NB4 (cell line): ENCODE measurements at regions not wholly inside any gene's neighbourhood (a gene's known extent, or its start where the extent isn't known, plus 50 kb on each side); places are given as distances from the start of the nearest gene placed in this dataset.
"Not testable (repeated sequence)": the region's sequence is repeated elsewhere in the genome, so short reads cannot be mapped to it uniquely, and the experiment has no call there.

Source experiments
- DNase-seq: peaks from one replicate; pipeline ENCODE4 v3.0.0; 2010; ENCODE audit warnings: low read depth
- H3K4me3 ChIP-seq: one replicate; pipeline ENCODE4 v1.5.1; 2011; ENCODE audit warnings: mild to moderate bottlenecking, low read depth, low read length, moderate library complexity
- MYC ChIP-seq: IDR thresholded peaks from 2 replicates; pipeline ENCODE4 v1.6.1; 2011; ENCODE audit warnings: low read depth, low read length
- POLR2A ChIP-seq: IDR thresholded peaks from 2 replicates; pipeline ENCODE4 v1.6.1; 2011; ENCODE audit warnings: mild to moderate bottlenecking; ENCODE audit not compliant: insufficient read length; ENCODE audit errors: extremely low read depth
- TF ChIP-seq, protein P1 (sequence below): IDR thresholded peaks from one replicate; pipeline ENCODE4 v1.5.1; 2012; ENCODE audit warnings: low read depth, low read length
- TF ChIP-seq, protein P2 (sequence below): IDR thresholded peaks from 2 replicates; pipeline ENCODE4 v1.6.1; 2011; ENCODE audit warnings: low read depth, low read length

DNA sequence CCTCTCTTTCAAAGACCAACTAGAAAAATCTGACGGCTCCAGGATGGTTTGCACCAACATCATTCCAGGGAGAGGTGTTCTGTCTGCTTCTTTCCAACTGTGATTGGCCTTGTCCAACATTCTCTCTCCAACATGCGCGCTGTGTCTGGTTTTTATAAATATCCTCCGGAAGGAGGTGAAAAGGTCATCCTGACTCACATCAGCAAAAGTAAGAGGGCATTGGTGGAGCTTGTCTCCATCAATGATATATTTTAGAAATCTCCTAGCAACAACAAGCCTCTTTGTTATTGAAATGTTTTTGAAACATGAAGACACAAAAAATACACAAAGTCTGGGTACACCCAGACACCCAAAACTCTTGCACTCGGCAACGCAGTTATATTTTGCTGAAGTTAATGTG is 475.3 kb upstream of the JARID2 start:
- DNase-seq = no peak
- TF ChIP-seq, protein P1, sequence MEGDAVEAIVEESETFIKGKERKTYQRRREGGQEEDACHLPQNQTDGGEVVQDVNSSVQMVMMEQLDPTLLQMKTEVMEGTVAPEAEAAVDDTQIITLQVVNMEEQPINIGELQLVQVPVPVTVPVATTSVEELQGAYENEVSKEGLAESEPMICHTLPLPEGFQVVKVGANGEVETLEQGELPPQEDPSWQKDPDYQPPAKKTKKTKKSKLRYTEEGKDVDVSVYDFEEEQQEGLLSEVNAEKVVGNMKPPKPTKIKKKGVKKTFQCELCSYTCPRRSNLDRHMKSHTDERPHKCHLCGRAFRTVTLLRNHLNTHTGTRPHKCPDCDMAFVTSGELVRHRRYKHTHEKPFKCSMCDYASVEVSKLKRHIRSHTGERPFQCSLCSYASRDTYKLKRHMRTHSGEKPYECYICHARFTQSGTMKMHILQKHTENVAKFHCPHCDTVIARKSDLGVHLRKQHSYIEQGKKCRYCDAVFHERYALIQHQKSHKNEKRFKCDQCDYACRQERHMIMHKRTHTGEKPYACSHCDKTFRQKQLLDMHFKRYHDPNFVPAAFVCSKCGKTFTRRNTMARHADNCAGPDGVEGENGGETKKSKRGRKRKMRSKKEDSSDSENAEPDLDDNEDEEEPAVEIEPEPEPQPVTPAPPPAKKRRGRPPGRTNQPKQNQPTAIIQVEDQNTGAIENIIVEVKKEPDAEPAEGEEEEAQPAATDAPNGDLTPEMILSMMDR = no peak
- no peak overlapping the region for H3K4me3 ChIP-seq

DNA sequence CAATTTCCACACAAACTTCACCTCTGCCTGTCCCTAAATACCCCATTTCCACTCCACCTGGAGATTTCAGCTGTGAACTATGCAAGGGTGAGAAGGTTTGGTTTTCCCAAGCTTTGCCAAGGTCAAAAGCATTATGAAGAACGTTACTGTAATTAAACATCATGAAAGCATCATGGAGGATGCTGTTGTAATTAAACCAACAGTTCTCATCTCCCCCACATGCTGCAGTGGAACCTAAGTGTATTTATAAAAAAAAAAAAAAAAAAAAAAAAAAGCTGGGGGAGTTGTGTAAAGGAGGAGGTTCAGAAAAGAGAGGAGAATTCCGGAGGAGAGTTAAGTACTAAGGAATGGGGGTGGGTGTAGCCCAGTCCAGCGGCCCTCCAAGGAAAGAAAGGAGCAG is 474.9 kb upstream of the JARID2 start:
- no peak overlapping the region for H3K4me3 ChIP-seq
- TF ChIP-seq POLR2A (no peak), MYC (no peak)
- TF ChIP-seq, protein P2, sequence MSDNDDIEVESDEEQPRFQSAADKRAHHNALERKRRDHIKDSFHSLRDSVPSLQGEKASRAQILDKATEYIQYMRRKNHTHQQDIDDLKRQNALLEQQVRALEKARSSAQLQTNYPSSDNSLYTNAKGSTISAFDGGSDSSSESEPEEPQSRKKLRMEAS = no peak
- TF ChIP-seq, protein P1 = no peak

DNA sequence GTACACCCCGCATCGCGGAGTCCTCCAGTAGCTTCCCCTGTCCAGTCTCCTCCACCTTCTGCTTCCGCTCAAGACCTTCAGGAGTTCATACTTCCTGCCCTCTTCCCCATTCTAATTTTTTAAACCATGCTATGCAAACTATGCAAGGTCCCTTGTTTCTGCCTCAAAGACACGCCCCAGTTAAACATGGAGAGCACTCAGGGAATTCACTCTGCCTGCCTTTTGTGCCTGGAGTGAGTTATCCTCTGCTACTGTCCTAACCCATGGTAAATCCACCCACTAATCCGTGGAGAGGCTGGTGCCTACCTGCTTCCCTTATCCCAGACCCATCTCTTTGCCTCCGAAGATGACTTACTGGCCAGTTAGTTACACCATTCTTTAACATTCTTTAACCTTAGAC is 473.7 kb upstream of the JARID2 start:
- H3K4me3 ChIP-seq = no peak overlapping the region
- TF ChIP-seq MYC (no peak), POLR2A (no peak)
- TF ChIP-seq, protein P2 = no peak
- TF ChIP-seq, protein P1 = no peak
- no peak for DNase-seq

More for the DNA sequence above, 474.9 kb upstream of the JARID2 start:
- no peak for DNase-seq

DNA sequence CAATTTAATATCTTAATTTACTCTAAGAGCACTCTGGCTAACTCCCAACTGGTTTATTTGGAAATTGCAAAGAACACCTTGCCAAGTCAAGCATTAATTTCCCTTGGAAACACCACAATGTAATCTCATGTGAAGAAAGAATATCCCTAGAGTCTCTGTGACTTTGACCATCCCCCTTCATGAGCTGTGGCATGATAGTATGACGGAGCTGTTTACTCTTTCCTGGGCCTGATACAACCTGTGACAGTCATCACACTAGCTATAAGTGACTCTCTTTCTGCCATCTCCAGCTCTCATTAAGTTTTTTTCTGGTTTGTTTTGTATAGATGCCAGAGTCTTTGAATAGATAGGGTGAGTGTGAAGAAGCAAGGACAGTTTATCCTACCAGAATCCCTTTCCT is 470.3 kb upstream of the JARID2 start:
- no peak for DNase-seq
- TF ChIP-seq, protein P1 = no peak
- no peak for TF ChIP-seq POLR2A
- TF ChIP-seq, protein P2 = no peak
- TF ChIP-seq MYC = no peak
- H3K4me3 ChIP-seq = no peak overlapping the region

DNA sequence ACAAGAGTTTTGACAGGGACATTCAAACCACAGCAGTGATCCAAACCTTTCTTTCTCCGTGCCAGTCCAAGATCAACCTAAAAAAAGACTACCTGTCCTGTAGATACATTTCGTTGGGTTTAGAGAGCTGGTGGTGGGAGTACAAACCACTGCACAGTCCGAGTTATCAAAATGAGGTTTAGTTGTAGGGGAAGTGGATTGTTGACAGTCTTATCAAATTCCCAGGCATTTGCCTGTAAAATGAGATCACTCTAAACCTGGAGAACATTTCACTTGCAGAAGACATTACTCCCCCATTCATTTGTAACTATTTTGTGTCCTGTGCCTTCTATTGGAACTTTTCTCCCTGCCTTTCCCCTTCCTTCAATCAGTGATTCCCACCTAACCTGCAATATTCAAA is 469.6 kb upstream of the JARID2 start:
- H3K4me3 ChIP-seq = no peak overlapping the region
- DNase-seq = no peak
- TF ChIP-seq POLR2A (no peak), MYC (no peak)
- TF ChIP-seq, protein P1 = no peak
- TF ChIP-seq, protein P2 = no peak

DNA sequence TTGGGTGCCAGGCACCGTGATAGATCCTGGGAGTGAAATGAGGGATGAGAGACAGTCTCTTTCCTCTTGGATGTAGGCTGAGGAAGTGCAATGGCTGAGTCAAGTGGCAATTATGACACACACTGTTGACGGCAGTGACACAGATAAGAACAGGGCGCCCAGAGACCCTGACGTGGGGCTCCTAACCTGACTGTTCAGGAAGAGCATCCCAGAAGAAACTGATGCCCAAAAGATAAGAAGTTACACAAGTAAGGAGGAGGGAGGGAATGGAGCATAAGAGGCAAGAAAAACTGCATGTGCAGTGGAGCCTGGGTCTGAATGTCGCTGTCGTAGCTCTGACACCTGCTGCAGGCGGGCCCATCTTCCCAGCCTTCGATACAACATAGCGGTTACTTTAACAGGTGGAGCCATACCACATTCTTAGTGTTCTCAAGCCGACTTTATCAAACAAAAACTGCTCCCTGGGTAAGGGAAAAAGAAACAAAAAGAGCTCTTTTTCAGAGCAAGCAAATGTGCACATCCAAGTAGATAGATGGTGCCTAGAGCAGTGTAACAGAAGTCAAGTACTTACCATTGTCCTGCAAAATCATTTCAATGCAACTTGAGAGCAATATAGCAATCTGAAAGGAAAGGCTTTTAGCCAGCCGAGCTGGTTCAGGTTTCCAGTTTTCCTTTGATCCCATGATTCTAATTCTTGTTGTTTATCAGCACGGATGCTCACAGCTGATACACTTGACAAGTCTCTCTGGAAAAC is 463.9 kb upstream of the JARID2 start:
- no peak for DNase-seq
- H3K4me3 ChIP-seq = no peak overlapping the region
- no peak for TF ChIP-seq MYC

- not testable (repeated sequence) for DNase-seq, H3K4me3 ChIP-seq
Measured at GRCh38 chr6:14782921-14783464, 462.9 kb upstream of the JARID2 start.
